ENCODE measurements at regions not wholly inside any gene's neighbourhood (a gene's known extent, or its start where the extent isn't known, plus 50 kb on each side); places are given as distances from the start of the nearest gene placed in this dataset.

- Histone ChIP-seq H3K4me2 (ENCODE audit: low read length) (no peak overlapping the region), H3K36me3 (ENCODE audit: control insufficient read depth, insufficient read depth, low read length) (no peaks in the 10 kb centered on the region), H3K79me2 (no peaks in the 10 kb centered on the region), H3K27me3 (ENCODE audit: control insufficient read depth, insufficient read depth, low read length) (no peaks in the 10 kb centered on the region), H3K4me3 (ENCODE audit: low read depth, low read length) (no peak overlapping the region), H3K9ac (no peak overlapping the region), H3K4me1 (no peaks in the 10 kb centered on the region), H3K27ac (no peak overlapping the region), H3K9me3 (ENCODE audit: control insufficient read depth, low read length) (no peaks in the 10 kb centered on the region), H2AFZ (no peak overlapping the region)
- TF ChIP-seq, protein P1, sequence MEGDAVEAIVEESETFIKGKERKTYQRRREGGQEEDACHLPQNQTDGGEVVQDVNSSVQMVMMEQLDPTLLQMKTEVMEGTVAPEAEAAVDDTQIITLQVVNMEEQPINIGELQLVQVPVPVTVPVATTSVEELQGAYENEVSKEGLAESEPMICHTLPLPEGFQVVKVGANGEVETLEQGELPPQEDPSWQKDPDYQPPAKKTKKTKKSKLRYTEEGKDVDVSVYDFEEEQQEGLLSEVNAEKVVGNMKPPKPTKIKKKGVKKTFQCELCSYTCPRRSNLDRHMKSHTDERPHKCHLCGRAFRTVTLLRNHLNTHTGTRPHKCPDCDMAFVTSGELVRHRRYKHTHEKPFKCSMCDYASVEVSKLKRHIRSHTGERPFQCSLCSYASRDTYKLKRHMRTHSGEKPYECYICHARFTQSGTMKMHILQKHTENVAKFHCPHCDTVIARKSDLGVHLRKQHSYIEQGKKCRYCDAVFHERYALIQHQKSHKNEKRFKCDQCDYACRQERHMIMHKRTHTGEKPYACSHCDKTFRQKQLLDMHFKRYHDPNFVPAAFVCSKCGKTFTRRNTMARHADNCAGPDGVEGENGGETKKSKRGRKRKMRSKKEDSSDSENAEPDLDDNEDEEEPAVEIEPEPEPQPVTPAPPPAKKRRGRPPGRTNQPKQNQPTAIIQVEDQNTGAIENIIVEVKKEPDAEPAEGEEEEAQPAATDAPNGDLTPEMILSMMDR (IDR thresholded peaks at IDR 0.05), result no peak
Observed at GRCh38 chr1:221886743-221887414, 145.0 kb upstream of the DUSP10 start.

- H2AFZ ChIP-seq, result no peak overlapping the region
- no peaks in the 10 kb centered on the region for H3K79me2 ChIP-seq
- TF ChIP-seq, protein P1 (IDR thresholded peaks at IDR 0.05), result no peak
- H3K4me1 ChIP-seq, result no peaks in the 10 kb centered on the region
- H3K4me3 ChIP-seq (ENCODE audit: low read depth, low read length), result no peak overlapping the region
- H3K36me3 ChIP-seq (ENCODE audit: control insufficient read depth, insufficient read depth, low read length), result no peaks in the 10 kb centered on the region
- no peak overlapping the region for H3K9ac ChIP-seq
- H3K27me3 ChIP-seq (ENCODE audit: control insufficient read depth, insufficient read depth, low read length), result no peaks in the 10 kb centered on the region
- H3K27ac ChIP-seq, result no peak overlapping the region
- H3K9me3 ChIP-seq (ENCODE audit: control insufficient read depth, low read length), result no peaks in the 10 kb centered on the region
- H3K4me2 ChIP-seq (ENCODE audit: low read length), result no peak overlapping the region
Observed at GRCh38 chr1:221886311-221886710, 144.4 kb upstream of the DUSP10 start.

GRCh38 chr1:221884821-221885220 lies 142.9 kb upstream of the DUSP10 start:
- TF ChIP-seq, protein P1 (IDR thresholded peaks at IDR 0.05), result no peak
- Histone ChIP-seq H2AFZ (no peak overlapping the region), H3K4me1 (no peaks in the 10 kb centered on the region), H3K36me3 (ENCODE audit: control insufficient read depth, insufficient read depth, low read length) (no peaks in the 10 kb centered on the region), H3K27ac (no peak overlapping the region), H3K79me2 (no peaks in the 10 kb centered on the region), H3K9me3 (ENCODE audit: control insufficient read depth, low read length) (no peaks in the 10 kb centered on the region), H3K4me2 (ENCODE audit: low read length) (no peak overlapping the region), H3K27me3 (ENCODE audit: control insufficient read depth, insufficient read depth, low read length) (no peaks in the 10 kb centered on the region), H3K9ac (no peak overlapping the region), H3K4me3 (ENCODE audit: low read depth, low read length) (no peak overlapping the region)

GRCh38 chr1:221881805-221882581 lies 140.1 kb upstream of the DUSP10 start:
- TF ChIP-seq, protein P1 (IDR thresholded peaks at IDR 0.05), result no peak
- Histone ChIP-seq H3K4me1 (no peaks in the 10 kb centered on the region), H3K9me3 (ENCODE audit: control insufficient read depth, low read length) (no peaks in the 10 kb centered on the region), H3K36me3 (ENCODE audit: control insufficient read depth, insufficient read depth, low read length) (no peaks in the 10 kb centered on the region), H3K79me2 (no peaks in the 10 kb centered on the region), H3K27me3 (ENCODE audit: control insufficient read depth, insufficient read depth, low read length) (no peaks in the 10 kb centered on the region), H2AFZ (no peak overlapping the region), H3K27ac (no peak overlapping the region), H3K9ac (no peak overlapping the region), H3K4me2 (ENCODE audit: low read length) (no peak overlapping the region), H3K4me3 (ENCODE audit: low read depth, low read length) (no peak overlapping the region)
